Fibroblast of lung (primary cell): ENCODE measurements at regions not wholly inside any gene's neighbourhood (a gene's known extent, or its start where the extent isn't known, plus 50 kb on each side); places are given as distances from the start of the nearest gene placed in this dataset.

Source experiments
- DNase-seq, 2 donors: peaks; one replicate each; pipeline versions ENCODE4 v3.0.0 to v3.0.0-alpha.2; 2010; ENCODE audit warnings: low read depth in 2 of 2
- H2AFZ ChIP-seq: 2 replicates; pipeline ENCODE4 v1.5.1; 2012; ENCODE audit warnings: low read length, control low read depth, inconsistent platforms
- H3K27ac ChIP-seq: 2 replicates; pipeline ENCODE4 v1.5.1; 2011; ENCODE audit warnings: low read length, control low read depth; ENCODE audit not compliant: insufficient read depth
- H3K27me3 ChIP-seq: 2 replicates; pipeline ENCODE4 v1.5.1; 2011; ENCODE audit warnings: mild to moderate bottlenecking, low read length; ENCODE audit not compliant: control insufficient read depth, insufficient read depth
- H3K36me3 ChIP-seq: 2 replicates; pipeline ENCODE4 v1.5.1; 2011; ENCODE audit warnings: low read length; ENCODE audit not compliant: control insufficient read depth, insufficient read depth
- H3K4me1 ChIP-seq: 2 replicates; pipeline ENCODE4 v1.5.1; 2011; ENCODE audit warnings: low read length; ENCODE audit not compliant: control insufficient read depth, insufficient read depth; ENCODE audit errors: extremely low read depth
- H3K4me2 ChIP-seq: 2 replicates; pipeline ENCODE4 v1.5.1; 2011; ENCODE audit warnings: low read length, control low read depth; ENCODE audit not compliant: insufficient read depth; ENCODE audit errors: extremely low read depth
- H3K4me3 ChIP-seq, 4 experiments: fragments of 200-600 bp in 1 of 4; sonication (generic) in 1 of 4; replicated peaks in 1 of 4; 2 replicates each; pipeline ENCODE4 v1.5.1; 2011 to 2016; ENCODE audit warnings: low read length in 4 of 4, low read depth in 3 of 4, mild to moderate bottlenecking in 3 of 4, control low read depth in 2 of 4, inconsistent platforms in 1 of 4, mixed read lengths in 1 of 4; ENCODE audit not compliant: insufficient read depth in 1 of 4; ENCODE audit errors: control extremely low read depth in 1 of 4
- H3K79me2 ChIP-seq: 2 replicates; pipeline ENCODE4 v1.5.1; 2012; ENCODE audit warnings: mild to moderate bottlenecking, low read length, inconsistent platforms; ENCODE audit not compliant: control insufficient read depth, insufficient read depth
- H3K9ac ChIP-seq: 2 replicates; pipeline ENCODE4 v1.5.1; 2011; ENCODE audit warnings: mild to moderate bottlenecking, low read length, control low read depth; ENCODE audit not compliant: insufficient read depth
- H3K9me3 ChIP-seq: 2 replicates; pipeline ENCODE4 v1.5.1; 2012; ENCODE audit warnings: low read depth, low read length; ENCODE audit not compliant: control insufficient read depth, insufficient read depth
- H4K20me1 ChIP-seq: 2 replicates; pipeline ENCODE4 v1.5.1; 2011; ENCODE audit warnings: low read length; ENCODE audit not compliant: control insufficient read depth, insufficient read depth; ENCODE audit errors: extremely low read depth
- CTCF ChIP-seq, 2 donors: IDR thresholded peaks in 1 of 2; conservative IDR thresholded peaks in 1 of 2; 1 replicate in 1 of 2; 2 replicates in 1 of 2; pipeline ENCODE4 v1.5.1; 2011 to 2012; ENCODE audit warnings: low read length in 2 of 2, control low read depth in 1 of 2, inconsistent platforms in 1 of 2, low read depth in 1 of 2, mild to moderate bottlenecking in 1 of 2
- EZH2 ChIP-seq: IDR thresholded peaks from 2 replicates; pipeline ENCODE4 v1.5.1; 2012; ENCODE audit warnings: low read length, control low read depth, mild to moderate bottlenecking; ENCODE audit errors: missing control alignments

- no peak overlapping the region for H3K9ac ChIP-seq
- no peaks in the 10 kb centered on the region for H3K27me3 ChIP-seq
- H4K20me1 ChIP-seq = no peaks in the 10 kb centered on the region
- no peak overlapping the region for H3K27ac ChIP-seq
- H3K4me3 ChIP-seq = no peak overlapping the region
- no peaks in the 10 kb centered on the region for H3K79me2 ChIP-seq
- peaks cover 11% of the 10 kb centered on the region for H3K36me3 ChIP-seq
- no peaks in the 10 kb centered on the region for H3K9me3 ChIP-seq
- no peak overlapping the region for H2AFZ ChIP-seq
- no peak for DNase-seq
- TF ChIP-seq CTCF (conservative IDR thresholded peaks at IDR 0.05 in 1 of 2, IDR thresholded peaks at IDR 0.05 in 1 of 2; ENCODE audit: low read depth in 1 of 2, low read length in 2 of 2) (no peak), EZH2 (no peak)
- no peak overlapping the region for H3K4me2 ChIP-seq
- no peaks in the 10 kb centered on the region for H3K4me1 ChIP-seq
These were observed 151.7 kb upstream of the RTL1 start for GRCh38 chr14:101055106-101055662.

- H3K4me1 ChIP-seq = no peaks in the 10 kb centered on the region
- DNase-seq = peak in 1 of 2 donors; percentile 47
- H3K9ac ChIP-seq = no peak overlapping the region
- no peak for TF ChIP-seq CTCF (conservative IDR thresholded peaks at IDR 0.05 in 1 of 2, IDR thresholded peaks at IDR 0.05 in 1 of 2; ENCODE audit: low read depth in 1 of 2, low read length in 2 of 2)
- TF ChIP-seq EZH2 = no peak
- H2AFZ ChIP-seq = no peak overlapping the region
- no peaks in the 10 kb centered on the region for H4K20me1 ChIP-seq
- H3K36me3 ChIP-seq = peaks cover 9% of the 10 kb centered on the region
- H3K79me2 ChIP-seq = no peaks in the 10 kb centered on the region
- H3K4me3 ChIP-seq = no peak overlapping the region
- no peaks in the 10 kb centered on the region for H3K27me3 ChIP-seq
- H3K9me3 ChIP-seq = no peaks in the 10 kb centered on the region
- H3K4me2 ChIP-seq = no peak overlapping the region
- H3K27ac ChIP-seq = no peak overlapping the region
These were observed 152.4 kb upstream of the RTL1 start for GRCh38 chr14:101055776-101056374.

GRCh38 chr14:101056446-101056845 is 152.9 kb upstream of the RTL1 start:
- Histone ChIP-seq H3K4me3 (no peak overlapping the region), H3K27ac (no peak overlapping the region), H3K4me2 (no peak overlapping the region), H3K79me2 (no peaks in the 10 kb centered on the region), H3K27me3 (no peaks in the 10 kb centered on the region), H2AFZ (no peak overlapping the region), H3K4me1 (no peaks in the 10 kb centered on the region), H3K9ac (no peak overlapping the region), H3K9me3 (no peaks in the 10 kb centered on the region), H4K20me1 (no peaks in the 10 kb centered on the region), H3K36me3 (peaks cover 12% of the 10 kb centered on the region)
- TF ChIP-seq CTCF (conservative IDR thresholded peaks at IDR 0.05 in 1 of 2, IDR thresholded peaks at IDR 0.05 in 1 of 2; ENCODE audit: low read depth in 1 of 2, low read length in 2 of 2) (no peak), EZH2 (no peak)
- peak; percentile 26 to 33 for DNase-seq
